Endothelial cell of umbilical vein (primary cell): ENCODE measurements at regions not wholly inside any gene's neighbourhood (a gene's known extent, or its start where the extent isn't known, plus 50 kb on each side); places are given as distances from the start of the nearest gene placed in this dataset.

Source experiments
- BruUV-seq: library from RNA; stranded (reverse); fragments of 400-500 nt; replicated peaks from 2 replicates; lab custom pipeline; 2021; lab: Mats Ljungman, UMichigan
- CTCF ChIA-PET: fragments of 300-600, 350-600 bp; sonication (Branson Sonifier 250); formaldehyde crosslinking; loops from one replicate; lab custom pipeline; 2021; ENCODE audit warnings: antibody characterized with exemption, inconsistent platforms; lab: Charles Lee
- POLR2A ChIA-PET: fragments of 300-600, 350-600 bp; sonication (Branson Sonifier 250); formaldehyde crosslinking; loops from one replicate; lab custom pipeline; 2021; ENCODE audit warnings: antibody characterized with exemption, inconsistent platforms; lab: Charles Lee
- DNase-seq: peaks from one replicate; pipeline ENCODE4 v3.0.0-alpha.2; 2011; ENCODE audit warnings: low read depth, low spot score
- FAIRE-seq: peaks from 2 replicates; lab custom pipeline; 2011; peaks lifted over from hg19 to GRCh38; lab: Jason Lieb, UNC
- H2AFZ ChIP-seq: 2 replicates; pipeline ENCODE4 v1.6.0; 2012; ENCODE audit warnings: low read depth, low read length, control low read depth, inconsistent platforms
- H3K27ac ChIP-seq: 2 replicates; pipeline ENCODE4 v1.5.1; 2011; ENCODE audit warnings: low read depth, mild to moderate bottlenecking, control low read depth, low read length, moderate library complexity; ENCODE audit not compliant: insufficient read depth
- H3K27me3 ChIP-seq, 2 experiments: 2 replicates each; pipeline versions ENCODE4 v1.6.0 to v1.6.1; 2011; ENCODE audit warnings: low read length in 2 of 2, mixed read lengths in 1 of 2; ENCODE audit not compliant: control insufficient read depth in 2 of 2, insufficient read depth in 2 of 2
- H3K36me3 ChIP-seq, 2 experiments: 2 replicates in 1 of 2; 3 replicates in 1 of 2; pipeline ENCODE4 v1.5.1; 2011; ENCODE audit warnings: low read length in 2 of 2, mild to moderate bottlenecking in 1 of 2, moderate library complexity in 1 of 2; ENCODE audit not compliant: control insufficient read depth in 2 of 2, insufficient read depth in 2 of 2; ENCODE audit errors: extremely low read depth in 1 of 2
- H3K4me1 ChIP-seq: 3 replicates; pipeline ENCODE4 v1.5.1; 2011; ENCODE audit warnings: mild to moderate bottlenecking, low read length; ENCODE audit not compliant: control insufficient read depth, insufficient read depth; ENCODE audit errors: extremely low read depth
- H3K4me2 ChIP-seq: 2 replicates; pipeline ENCODE4 v1.6.1; 2011; ENCODE audit warnings: low read length, control low read depth, mixed read lengths; ENCODE audit not compliant: insufficient read depth
- H3K4me3 ChIP-seq, 3 experiments: fragments of 200-600 bp in 1 of 3; sonication (generic), shearing (Covaris generic) in 1 of 3; replicated peaks in 1 of 3; 2 replicates each; pipeline ENCODE4 v1.5.1; 2011 to 2016; ENCODE audit warnings: control low read depth in 3 of 3, low read length in 3 of 3, mild to moderate bottlenecking in 2 of 3, inconsistent platforms in 1 of 3, low read depth in 1 of 3, moderate library complexity in 1 of 3; ENCODE audit not compliant: insufficient read depth in 1 of 3
- H3K79me2 ChIP-seq: 2 replicates; pipeline ENCODE4 v1.6.0; 2012; ENCODE audit warnings: low read length, inconsistent platforms; ENCODE audit not compliant: control insufficient read depth, insufficient read depth
- H3K9ac ChIP-seq: replicated peaks from 2 replicates; pipeline ENCODE3; 2011; ENCODE audit warnings: low read length, control low read depth; ENCODE audit not compliant: insufficient read depth; ENCODE audit errors: extremely low read depth
- H3K9me1 ChIP-seq: replicated peaks from 3 replicates; pipeline ENCODE4 v1.6.0; 2011; ENCODE audit warnings: mild to moderate bottlenecking, low read length; ENCODE audit not compliant: control insufficient read depth, insufficient read depth; ENCODE audit errors: extremely low read depth
- H3K9me3 ChIP-seq: replicated peaks from 2 replicates; pipeline ENCODE4 v1.5.1; 2012; ENCODE audit warnings: low read length, inconsistent platforms; ENCODE audit not compliant: control insufficient read depth, insufficient read depth
- H4K20me1 ChIP-seq: replicated peaks from 2 replicates; pipeline ENCODE3; 2011; ENCODE audit warnings: mild to moderate bottlenecking, low read length; ENCODE audit not compliant: control insufficient read depth, insufficient read depth; ENCODE audit errors: extremely low read depth
- CTCF ChIP-seq, 2 donors: IDR thresholded peaks; 1 replicate in 1 of 2; 2 replicates in 1 of 2; pipeline ENCODE4 v1.5.1; 2011; ENCODE audit warnings: low read length in 2 of 2, mild to moderate bottlenecking in 2 of 2, moderate library complexity in 2 of 2, control low read depth in 1 of 2, inconsistent platforms in 1 of 2, low read depth in 1 of 2; ENCODE audit not compliant: insufficient read depth in 1 of 2; ENCODE audit errors: extremely low read depth in 1 of 2
- EZH2 ChIP-seq: IDR thresholded peaks from 2 replicates; pipeline ENCODE4 v1.6.1; 2012; ENCODE audit warnings: borderline replicate concordance, low read depth, mild to moderate bottlenecking, moderate library complexity, low read length, inconsistent platforms; ENCODE audit not compliant: severe bottlenecking
- FOS ChIP-seq: IDR thresholded peaks from 2 replicates; pipeline ENCODE4 v1.6.1; 2011; ENCODE audit warnings: mild to moderate bottlenecking, low read length, moderate library complexity, borderline replicate concordance; ENCODE audit not compliant: insufficient read depth
- GATA2 ChIP-seq: IDR thresholded peaks from 2 replicates; pipeline ENCODE4 v1.7.0; 2011; ENCODE audit warnings: low read depth, mild to moderate bottlenecking, moderate library complexity, mixed read lengths, low read length; ENCODE audit not compliant: insufficient read length, insufficient read depth
- JUN ChIP-seq: IDR thresholded peaks from 2 replicates; pipeline ENCODE4 v1.6.1; 2011; ENCODE audit warnings: borderline replicate concordance, low read depth; ENCODE audit not compliant: insufficient read length, insufficient read depth
- MAX ChIP-seq: IDR thresholded peaks from 2 replicates; pipeline ENCODE4 v1.6.1; 2011; ENCODE audit not compliant: insufficient read depth, insufficient read length
- MYC ChIP-seq: IDR thresholded peaks from one replicate; pipeline ENCODE4 v1.6.1; 2011; ENCODE audit warnings: mild to moderate bottlenecking, low read depth, low read length
- POLR2A ChIP-seq: IDR thresholded peaks from 2 replicates; pipeline ENCODE4 v1.6.1; 2012; ENCODE audit warnings: low read depth, mild to moderate bottlenecking, control low read depth, low read length
- POLR2AphosphoS5 ChIP-seq: IDR thresholded peaks from 2 replicates; pipeline ENCODE4 v1.6.1; 2012; ENCODE audit warnings: low read depth, mild to moderate bottlenecking, control low read depth, low read length, moderate library complexity; ENCODE audit not compliant: insufficient read depth
- dilution Hi-C: fragments of 300-500 bp; cut with MboI; formaldehyde crosslinking; loops from one replicate; pipeline ENCODE4 v1.15.0; 2019; ENCODE audit warnings: low sequenced_read_pairs; ENCODE audit not compliant: extremely low pct_ligation_motif_present
- intact Hi-C: fragments of 100-400 bp; cut with micrococcal nuclease; formaldehyde crosslinking; loops from one replicate; pipeline ENCODE4 v1.10.0; 2022

GRCh38 chr11:115065314-115065713 lies 387.0 kb downstream of the NXPE2 start:
- ChIA-PET POLR2A (no interaction called here), CTCF (no interaction called here)
- Histone ChIP-seq H3K9me3 (peaks cover 8% of the 10 kb centered on the region), H3K27ac (no peak overlapping the region), H3K4me1 (no peaks in the 10 kb centered on the region), H3K27me3 (no peaks in the 10 kb centered on the region), H3K4me3 (no peak overlapping the region), H3K79me2 (no peaks in the 10 kb centered on the region), H3K36me3 (no peaks in the 10 kb centered on the region), H2AFZ (no peak overlapping the region), H4K20me1 (no peaks in the 10 kb centered on the region), H3K9ac (no peak overlapping the region), H3K4me2 (no peak overlapping the region), H3K9me1 (no peaks in the 10 kb centered on the region)
- DNase-seq (no peak), FAIRE-seq (no peak)
- dilution Hi-C loops (no loop called here), intact Hi-C loops (no loop called here)
- BruUV-seq, result no TSS peak
- TF ChIP-seq MAX (no peak), POLR2AphosphoS5 (no peak), MYC (no peak), CTCF (IDR thresholded peaks at IDR 0.05; ENCODE audit: extremely low read depth in 1 of 2, insufficient read depth in 1 of 2, low read depth in 1 of 2, low read length in 2 of 2) (no peak), EZH2 (no peak), POLR2A (no peak), FOS (no peak), JUN (no peak), GATA2 (no peak)
